ENCODE measurements at regions not wholly inside any gene's neighbourhood (a gene's known extent, or its start where the extent isn't known, plus 50 kb on each side); places are given as distances from the start of the nearest gene placed in this dataset.

DNA sequence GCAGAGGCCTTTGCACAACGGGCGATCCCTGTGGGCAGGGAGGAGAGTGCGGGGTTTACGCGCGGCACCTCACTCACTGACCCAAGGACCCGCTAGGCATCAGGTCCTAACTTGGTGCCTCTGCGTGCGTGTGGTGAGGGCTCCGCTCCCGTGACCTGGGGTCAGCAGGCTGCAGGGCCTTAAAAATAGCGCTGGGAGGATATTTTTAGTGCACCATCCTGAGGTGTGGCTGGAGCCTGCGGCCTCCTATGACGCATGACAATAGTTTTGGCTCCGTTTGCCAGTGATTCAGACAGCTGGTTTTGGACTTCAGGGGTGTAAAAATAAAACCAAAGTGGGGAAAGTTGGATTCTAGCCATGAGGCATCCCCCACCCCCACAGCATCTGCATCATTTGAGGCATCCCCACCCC, 139.0 kb downstream of the FAM43A start:
- Mint-ChIP-seq H3K36me3 (ENCODE audit: unreplicated experiment) (peaks cover 6% of the 10 kb centered on the region), H3K27me3 (ENCODE audit: unreplicated experiment) (peaks cover 4% of the 10 kb centered on the region), H3K4me1 (ENCODE audit: low read depth, unreplicated experiment) (no peaks in the 10 kb centered on the region), H3K4me3 (ENCODE audit: unreplicated experiment) (no peak overlapping the region), H3K9me3 (ENCODE audit: unreplicated experiment) (no peaks in the 10 kb centered on the region), H3K27ac (ENCODE audit: unreplicated experiment) (no peak overlapping the region)
- DNase-seq: no peak
- TF ChIP-seq, protein P1, sequence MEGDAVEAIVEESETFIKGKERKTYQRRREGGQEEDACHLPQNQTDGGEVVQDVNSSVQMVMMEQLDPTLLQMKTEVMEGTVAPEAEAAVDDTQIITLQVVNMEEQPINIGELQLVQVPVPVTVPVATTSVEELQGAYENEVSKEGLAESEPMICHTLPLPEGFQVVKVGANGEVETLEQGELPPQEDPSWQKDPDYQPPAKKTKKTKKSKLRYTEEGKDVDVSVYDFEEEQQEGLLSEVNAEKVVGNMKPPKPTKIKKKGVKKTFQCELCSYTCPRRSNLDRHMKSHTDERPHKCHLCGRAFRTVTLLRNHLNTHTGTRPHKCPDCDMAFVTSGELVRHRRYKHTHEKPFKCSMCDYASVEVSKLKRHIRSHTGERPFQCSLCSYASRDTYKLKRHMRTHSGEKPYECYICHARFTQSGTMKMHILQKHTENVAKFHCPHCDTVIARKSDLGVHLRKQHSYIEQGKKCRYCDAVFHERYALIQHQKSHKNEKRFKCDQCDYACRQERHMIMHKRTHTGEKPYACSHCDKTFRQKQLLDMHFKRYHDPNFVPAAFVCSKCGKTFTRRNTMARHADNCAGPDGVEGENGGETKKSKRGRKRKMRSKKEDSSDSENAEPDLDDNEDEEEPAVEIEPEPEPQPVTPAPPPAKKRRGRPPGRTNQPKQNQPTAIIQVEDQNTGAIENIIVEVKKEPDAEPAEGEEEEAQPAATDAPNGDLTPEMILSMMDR (IDR thresholded peaks at IDR 0.05; ENCODE audit: partially characterized antibody, unreplicated experiment): no peak

DNA sequence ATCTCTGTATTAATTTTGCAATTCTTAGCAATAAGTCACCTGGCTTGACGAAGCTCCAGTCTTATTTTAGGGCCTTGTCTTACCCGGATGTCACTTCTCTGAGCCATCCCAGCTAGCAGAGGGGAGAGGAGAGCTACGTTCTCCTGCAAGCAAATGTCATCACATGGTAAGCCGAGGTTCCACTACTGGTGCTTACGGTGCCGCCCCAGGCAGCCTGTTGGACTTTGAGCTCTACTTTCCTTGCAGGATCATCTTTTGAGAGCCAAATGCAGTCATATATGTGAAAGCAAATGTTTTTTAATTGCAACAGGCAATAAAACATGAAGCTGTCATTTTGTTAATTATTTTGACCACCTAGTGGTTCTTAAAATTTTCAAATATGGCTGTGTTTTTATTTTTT, 140.9 kb downstream of the FAM43A start:
- Mint-ChIP-seq H3K9me3 (ENCODE audit: unreplicated experiment) (no peaks in the 10 kb centered on the region), H3K27me3 (ENCODE audit: unreplicated experiment) (peaks cover 10% of the 10 kb centered on the region), H3K4me3 (ENCODE audit: unreplicated experiment) (no peak overlapping the region), H3K27ac (ENCODE audit: unreplicated experiment) (no peak overlapping the region), H3K4me1 (ENCODE audit: low read depth, unreplicated experiment) (peaks cover 4% of the 10 kb centered on the region), H3K36me3 (ENCODE audit: unreplicated experiment) (peaks cover 6% of the 10 kb centered on the region)
- TF ChIP-seq, protein P1 (IDR thresholded peaks at IDR 0.05; ENCODE audit: partially characterized antibody, unreplicated experiment): no peak
- DNase-seq: no peak

DNA sequence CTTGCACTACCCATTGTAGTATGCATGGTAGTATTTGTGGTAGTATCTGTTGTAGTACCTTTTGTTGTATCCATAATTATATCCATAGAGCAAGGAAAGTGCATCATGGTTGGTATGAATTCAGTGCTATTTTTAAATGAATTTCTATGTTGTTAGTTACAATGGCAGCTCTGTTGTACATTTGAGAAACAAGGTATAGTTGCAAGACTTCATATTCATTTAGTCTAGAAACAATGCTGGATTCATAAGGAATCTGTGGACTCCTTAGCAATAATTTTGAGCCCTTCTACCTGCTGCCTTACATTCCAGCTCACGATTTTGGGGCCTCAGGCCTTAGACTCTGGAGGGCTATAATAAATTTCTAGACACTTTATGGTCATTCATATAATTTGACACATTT, 141.8 kb downstream of the FAM43A start:
- Mint-ChIP-seq H3K4me3 (ENCODE audit: unreplicated experiment) (no peak overlapping the region), H3K4me1 (ENCODE audit: low read depth, unreplicated experiment) (peaks cover 4% of the 10 kb centered on the region), H3K36me3 (ENCODE audit: unreplicated experiment) (peaks cover 6% of the 10 kb centered on the region), H3K9me3 (ENCODE audit: unreplicated experiment) (no peaks in the 10 kb centered on the region), H3K27me3 (ENCODE audit: unreplicated experiment) (peaks cover 10% of the 10 kb centered on the region), H3K27ac (ENCODE audit: unreplicated experiment) (no peak overlapping the region)
- DNase-seq: no peak
- TF ChIP-seq, protein P1 (IDR thresholded peaks at IDR 0.05; ENCODE audit: partially characterized antibody, unreplicated experiment): no peak

DNA sequence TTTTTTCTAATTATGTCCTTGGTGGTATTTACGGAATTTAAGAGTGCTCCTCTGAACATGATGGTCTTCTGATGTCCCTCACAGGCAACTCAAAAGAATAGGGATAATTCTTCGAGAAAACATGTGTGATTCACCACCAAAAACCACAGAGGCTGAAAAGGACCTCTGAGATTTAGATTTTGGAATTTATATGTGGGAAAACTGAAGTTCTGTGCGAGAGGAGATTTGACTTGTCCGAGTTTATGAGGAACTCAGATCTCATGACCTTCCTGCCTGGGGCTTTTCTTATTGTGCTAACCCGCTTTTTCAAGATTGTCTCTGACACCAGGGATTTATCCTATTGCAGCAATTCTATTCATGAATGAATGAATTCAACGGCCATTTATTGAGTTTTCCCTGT, 142.4 kb downstream of the FAM43A start:
- H3K4me1 Mint-ChIP-seq (ENCODE audit: low read depth, unreplicated experiment): peaks cover 4% of the 10 kb centered on the region
- H3K9me3 Mint-ChIP-seq (ENCODE audit: unreplicated experiment): no peaks in the 10 kb centered on the region
- H3K27me3 Mint-ChIP-seq (ENCODE audit: unreplicated experiment): peaks cover 10% of the 10 kb centered on the region
- TF ChIP-seq, protein P1 (IDR thresholded peaks at IDR 0.05; ENCODE audit: partially characterized antibody, unreplicated experiment): no peak
- no peak for DNase-seq
- H3K36me3 Mint-ChIP-seq (ENCODE audit: unreplicated experiment): no peaks in the 10 kb centered on the region
- no peak overlapping the region for H3K27ac Mint-ChIP-seq (ENCODE audit: unreplicated experiment)
- H3K4me3 Mint-ChIP-seq (ENCODE audit: unreplicated experiment): no peak overlapping the region

DNA sequence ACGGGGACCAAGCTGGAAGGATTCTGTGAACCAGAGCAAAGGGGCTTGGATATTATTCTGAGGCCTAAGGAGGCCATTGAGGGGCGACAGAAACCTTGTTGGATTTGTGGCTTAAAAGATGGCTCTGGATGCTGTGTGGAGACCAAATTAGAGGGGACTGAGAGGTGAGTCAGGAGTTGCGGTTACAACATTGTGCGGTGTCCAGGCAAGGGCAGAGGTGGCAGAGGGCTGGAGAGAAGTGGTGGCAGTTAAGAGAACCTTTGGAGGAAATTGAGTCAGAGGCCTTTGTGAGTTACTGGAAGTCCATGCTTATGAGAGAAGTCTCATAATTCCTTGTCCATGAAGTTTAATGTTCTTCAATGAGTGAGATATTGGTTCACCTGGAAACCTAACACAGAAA, 143.2 kb downstream of the FAM43A start:
- no peak for DNase-seq
- H3K4me3 Mint-ChIP-seq (ENCODE audit: unreplicated experiment): no peak overlapping the region
- no peak overlapping the region for H3K27ac Mint-ChIP-seq (ENCODE audit: unreplicated experiment)

More for the DNA sequence above, 143.2 kb downstream of the FAM43A start:
- Mint-ChIP-seq H3K9me3 (ENCODE audit: unreplicated experiment) (peaks cover 2% of the 10 kb centered on the region), H3K27me3 (ENCODE audit: unreplicated experiment) (peaks cover 10% of the 10 kb centered on the region), H3K36me3 (ENCODE audit: unreplicated experiment) (no peaks in the 10 kb centered on the region), H3K4me1 (ENCODE audit: low read depth, unreplicated experiment) (peaks cover 5% of the 10 kb centered on the region)
- TF ChIP-seq, protein P1 (IDR thresholded peaks at IDR 0.05; ENCODE audit: partially characterized antibody, unreplicated experiment): no peak

Measured in glutamatergic neuron (in vitro differentiated cells).